ENCODE measurements at regions not wholly inside any gene's neighbourhood (a gene's known extent, or its start where the extent isn't known, plus 50 kb on each side); places are given as distances from the start of the nearest gene placed in this dataset.

DNA sequence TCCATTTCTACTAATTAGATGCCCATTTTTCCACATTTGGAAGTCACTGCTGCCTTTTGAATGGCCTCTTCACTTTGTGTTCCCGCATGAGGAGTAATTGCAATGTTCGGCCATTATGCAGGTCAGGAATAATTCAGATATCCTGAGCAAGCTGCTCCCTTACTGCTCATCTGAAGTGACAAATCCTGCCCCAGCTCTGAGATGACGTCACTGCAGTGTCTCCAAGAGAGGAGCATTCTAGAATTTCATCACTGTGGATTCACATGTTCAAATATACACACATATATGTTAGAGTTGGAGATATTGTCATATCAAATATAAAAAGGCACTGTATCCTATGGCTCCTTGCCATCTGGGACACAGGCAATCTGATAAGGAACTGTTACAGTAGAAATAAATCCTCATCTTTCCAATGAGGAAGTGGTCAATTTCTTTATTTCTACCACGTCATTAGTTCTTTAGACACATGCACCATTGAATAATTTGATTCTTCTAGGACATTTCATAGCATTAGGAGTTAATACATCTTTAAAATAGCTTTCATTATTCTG, 706.9 kb upstream of the TENM3 start:
- TF ChIP-seq ZNF274 (IDR thresholded peaks at IDR 0.05; ENCODE audit: low read depth, low read length) (no peak), YY1 (IDR thresholded peaks at IDR 0.05; ENCODE audit: insufficient read depth, insufficient read length) (no peak), SUZ12 (IDR thresholded peaks at IDR 0.05; ENCODE audit: extremely low read depth, insufficient read depth, insufficient read length) (no peak)

Data from NT2/D1 (cell line).